Muscle of arm (tissue), 1 donor: ENCODE measurements at regions not wholly inside any gene's neighbourhood (a gene's known extent, or its start where the extent isn't known, plus 50 kb on each side); places are given as distances from the start of the nearest gene placed in this dataset.

Experiments used
- DNase-seq: peaks from one replicate; pipeline ENCODE4 v3.0.0-alpha.2; 2013

GRCh38 chr12:108078428-108078827 is 50.7 kb upstream of the WSCD2 start:
- DNase-seq, result no peak
